C1 segment of cervical spinal cord (tissue), 14 donors: ENCODE measurements at regions not wholly inside any gene's neighbourhood (a gene's known extent, or its start where the extent isn't known, plus 50 kb on each side); places are given as distances from the start of the nearest gene placed in this dataset.
"Not testable (repeated sequence)": the region's sequence is repeated elsewhere in the genome, so short reads cannot be mapped to it uniquely, and the experiment has no call there.

Experiments used
- DNase-seq, 14 donors: peaks; one replicate each; lab custom pipeline; 2025; lab: John Stamatoyannopoulos, UW

GRCh38 chr6:27096834-27097511, 150.5 kb upstream of the PRSS16 start:
- DNase-seq, result peak in 1 of 14 donors; percentile 0

GRCh38 chr6:27098956-27099355, 148.5 kb upstream of the PRSS16 start:
- DNase-seq, result no peak

DNA sequence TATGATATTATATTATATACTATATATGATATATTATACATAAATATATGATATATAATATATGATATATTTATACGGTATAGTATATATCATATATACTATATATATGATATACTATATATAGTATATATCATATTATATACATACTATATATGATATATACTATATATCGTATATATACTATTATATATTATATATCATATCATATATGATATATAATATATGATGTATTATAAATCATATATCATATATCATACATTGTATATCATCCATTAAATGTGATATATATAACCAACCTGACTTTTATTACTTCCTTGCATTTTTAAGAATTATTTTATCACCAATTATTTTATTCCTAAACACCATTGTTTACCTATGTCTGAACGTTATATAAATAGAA, 146.6 kb upstream of the PRSS16 start:
- DNase-seq, result no peak

DNA sequence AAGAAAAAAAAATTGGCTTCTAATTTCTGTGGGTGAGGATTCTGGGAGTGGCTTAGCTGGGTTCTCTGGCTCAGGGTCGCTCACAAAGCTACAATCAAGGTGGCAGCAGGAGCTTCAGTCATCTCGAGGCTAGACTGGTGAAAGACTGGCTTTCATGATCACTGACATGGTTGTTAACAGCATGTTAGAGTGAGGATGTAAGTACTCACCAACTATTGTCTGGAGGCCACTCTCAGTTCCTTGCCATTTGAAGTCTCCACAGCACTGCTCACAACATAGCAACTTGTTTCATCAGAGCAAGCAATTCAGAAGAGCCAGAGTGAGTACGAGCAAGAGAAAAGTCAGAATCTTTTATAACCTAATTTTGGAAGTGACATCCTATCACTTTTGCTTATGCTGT, 145.7 kb upstream of the PRSS16 start:
- DNase-seq, result no peak

- DNase-seq, result no peak
Observed at GRCh38 chr6:27106382-27106781, 141.1 kb upstream of the PRSS16 start.

GRCh38 chr6:27111743-27112142, 135.8 kb upstream of the PRSS16 start:
- no peak for DNase-seq

DNA sequence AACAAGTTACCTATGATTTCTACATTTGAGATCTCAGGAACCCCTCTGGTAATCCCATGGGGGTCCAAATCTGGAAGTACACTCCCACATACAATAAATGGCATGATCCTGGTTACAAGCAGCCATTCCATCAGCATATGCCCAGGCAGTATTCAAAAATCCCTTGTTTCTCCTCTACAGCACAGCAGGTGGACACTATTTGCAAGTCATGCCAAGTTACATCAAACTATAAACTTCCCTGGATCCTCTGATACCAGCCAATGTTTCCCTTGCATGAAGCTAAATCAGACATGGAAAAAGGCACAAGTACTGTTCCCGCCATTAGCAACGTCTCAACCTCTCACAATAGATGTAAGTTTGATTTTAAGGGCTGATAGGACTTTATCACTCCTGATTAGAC, 134.5 kb upstream of the PRSS16 start:
- no peak for DNase-seq

DNA sequence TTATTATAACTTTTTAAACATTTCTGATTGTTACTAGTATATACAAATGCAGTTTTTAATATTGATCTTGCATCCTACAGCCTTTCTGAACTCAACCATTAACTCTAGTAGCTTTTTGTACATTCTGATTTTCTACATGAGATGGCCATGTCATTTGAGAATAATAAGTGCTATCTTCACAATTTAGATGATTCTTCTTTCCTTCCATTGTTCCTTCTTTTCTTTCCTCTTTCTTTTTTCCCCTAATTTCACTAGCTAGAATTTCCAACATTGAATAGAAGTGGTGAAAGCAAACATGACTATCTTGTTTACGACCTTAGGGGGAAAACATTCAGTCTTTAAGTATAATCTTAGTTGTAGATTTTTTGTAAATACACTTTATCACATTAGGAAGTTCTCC, 128.2 kb upstream of the PRSS16 start:
- no peak for DNase-seq

GRCh38 chr6:27119761-27120160, 127.7 kb upstream of the PRSS16 start:
- no peak for DNase-seq

GRCh38 chr6:27121640-27122039, 125.9 kb upstream of the PRSS16 start:
- no peak for DNase-seq

GRCh38 chr6:27124252-27124657, 123.2 kb upstream of the PRSS16 start:
- no peak for DNase-seq

DNA sequence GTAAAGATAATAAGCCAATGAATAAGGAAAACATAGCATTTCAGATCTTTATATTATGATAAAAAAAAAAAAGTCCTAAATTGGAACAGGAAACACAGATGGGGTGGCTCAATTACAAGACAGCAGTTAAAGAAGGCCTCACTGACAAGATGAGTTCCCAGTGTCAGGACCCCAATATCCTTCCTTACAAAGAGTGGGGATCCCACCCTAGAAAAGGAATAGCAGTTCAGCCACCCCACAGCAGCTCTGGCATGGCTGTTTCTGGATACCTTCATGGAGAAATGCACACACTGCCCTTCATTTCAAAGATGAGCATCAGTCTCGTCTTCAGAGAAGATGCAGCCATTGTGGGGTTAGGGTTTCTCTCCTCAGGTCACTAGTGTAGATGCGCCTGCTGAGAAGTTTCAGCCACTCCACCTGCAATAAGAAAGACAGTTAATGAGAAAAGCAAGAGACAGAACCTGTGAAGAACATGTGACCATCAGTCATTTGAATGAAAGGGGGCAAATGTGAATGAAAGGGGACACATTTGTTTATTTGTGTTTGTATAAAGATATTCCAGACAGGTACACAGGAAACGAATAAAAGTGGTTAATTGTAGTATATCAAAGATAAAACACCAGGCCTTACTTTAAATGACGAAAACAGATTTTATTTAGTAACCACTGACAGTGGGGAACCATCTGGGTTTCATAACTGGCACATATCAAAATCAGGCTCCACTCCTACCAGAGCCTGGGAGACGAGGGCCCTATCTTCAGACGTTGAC, 121.3 kb upstream of the PRSS16 start:
- no peak for DNase-seq

DNA sequence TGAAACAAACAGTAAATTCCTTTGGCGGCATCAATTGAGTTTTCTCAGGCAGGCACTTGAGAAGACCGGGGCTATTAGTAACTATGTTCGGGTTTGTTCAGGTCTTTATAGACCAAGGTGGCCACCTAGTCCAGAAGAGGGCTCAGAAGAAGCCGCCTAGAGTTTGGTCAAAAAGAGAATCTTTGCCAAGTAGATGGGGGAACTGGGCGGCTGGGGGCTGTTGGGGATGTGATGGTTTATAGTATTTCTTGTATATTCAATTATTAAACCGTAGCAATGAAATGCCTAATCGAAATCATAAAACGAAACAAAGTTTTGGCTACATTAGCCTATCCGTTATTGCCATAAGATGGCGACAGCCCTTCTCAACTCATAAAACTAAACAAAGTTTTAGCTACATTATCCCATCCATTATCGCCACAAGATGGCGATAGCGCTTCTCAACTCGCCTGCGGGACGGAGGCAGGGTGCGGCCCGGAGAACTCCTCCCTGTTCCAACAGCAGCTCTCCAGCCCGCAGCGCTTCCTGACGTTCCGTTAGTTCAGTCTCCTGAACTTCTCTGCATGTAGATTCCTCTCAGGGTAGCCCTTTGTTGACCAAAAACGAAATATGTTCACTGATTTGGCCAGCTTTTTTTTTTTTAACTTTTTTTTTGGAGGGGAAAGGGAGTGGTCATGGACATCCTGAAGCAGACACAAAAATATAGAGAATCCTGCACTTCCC, 120.5 kb upstream of the PRSS16 start:
- peak in 11 of 14 donors; percentile 3 to 52 (median 47) for DNase-seq

- not testable (repeated sequence) for DNase-seq
Observed at GRCh38 chr6:27127874-27128273, 119.6 kb upstream of the PRSS16 start.

- no peak for DNase-seq
Observed at GRCh38 chr6:27128311-27129094, 119.0 kb upstream of the PRSS16 start.

DNA sequence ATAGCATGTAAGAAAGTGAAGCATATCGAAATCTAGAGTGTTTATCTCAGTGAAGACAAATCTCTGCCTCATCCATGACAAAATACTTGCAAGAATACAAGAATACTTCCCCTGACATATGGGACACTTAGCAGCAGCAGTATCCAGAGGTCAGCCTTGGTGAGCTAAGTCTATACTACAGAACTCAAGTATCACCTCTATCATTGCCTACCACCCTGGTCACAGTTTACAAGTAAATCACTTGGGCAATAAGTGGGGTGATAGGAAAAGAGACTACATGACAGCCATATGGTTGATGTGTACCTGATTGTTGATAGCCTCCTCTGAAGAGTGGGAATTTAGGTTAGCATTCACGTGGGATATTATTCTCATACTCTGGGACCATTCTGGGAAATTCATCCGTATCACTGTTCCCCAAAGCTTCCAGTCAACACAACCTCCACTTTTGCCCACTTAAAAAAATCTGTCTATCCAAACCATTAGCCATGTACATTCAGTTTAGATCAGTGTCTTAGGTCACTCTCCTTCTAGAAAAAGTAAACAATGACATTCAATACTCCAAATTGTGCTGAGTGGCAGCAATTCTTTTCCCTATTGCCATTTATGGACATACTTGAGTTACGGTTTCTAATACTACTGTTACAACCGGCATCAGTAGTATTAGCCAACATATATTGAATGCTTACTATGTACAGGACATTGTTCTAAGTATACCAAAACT, 118.2 kb upstream of the PRSS16 start:
- DNase-seq, result no peak

GRCh38 chr6:27129917-27130316, 117.6 kb upstream of the PRSS16 start:
- no peak for DNase-seq

DNA sequence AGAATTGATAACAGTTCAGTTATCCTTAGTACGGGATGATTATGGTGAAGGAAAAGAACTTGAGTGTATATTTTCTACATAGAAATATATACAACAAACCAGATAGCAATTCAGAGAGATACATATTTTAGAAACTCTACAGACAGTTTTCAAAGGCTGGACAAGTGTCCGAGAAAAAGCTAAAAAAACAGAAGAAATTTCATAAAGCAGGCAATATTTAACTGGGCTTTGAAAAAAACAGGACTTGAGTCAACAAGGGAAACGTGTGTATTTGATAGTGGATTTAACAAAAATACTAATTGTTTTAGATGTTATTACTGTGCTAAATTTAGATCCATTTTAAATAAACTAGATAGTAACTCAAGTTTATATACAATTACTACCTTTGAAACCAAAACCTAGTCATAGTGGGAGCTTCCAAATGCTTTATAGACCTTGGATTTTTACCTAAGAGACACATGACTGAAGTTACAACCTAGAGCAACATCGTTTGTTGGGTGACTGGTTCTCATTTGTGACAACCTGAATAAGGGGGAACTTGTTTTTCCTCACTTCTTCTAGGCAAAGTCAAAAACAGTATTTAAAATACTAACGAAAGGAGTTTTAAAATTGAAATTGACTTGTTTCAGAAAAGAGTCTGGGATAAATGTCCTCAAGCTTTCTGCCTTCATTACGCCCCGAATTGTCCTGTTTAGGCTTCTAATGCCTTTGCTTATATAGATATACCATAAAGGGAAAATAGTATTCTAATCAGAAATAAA, 116.7 kb upstream of the PRSS16 start:
- DNase-seq, result no peak

DNA sequence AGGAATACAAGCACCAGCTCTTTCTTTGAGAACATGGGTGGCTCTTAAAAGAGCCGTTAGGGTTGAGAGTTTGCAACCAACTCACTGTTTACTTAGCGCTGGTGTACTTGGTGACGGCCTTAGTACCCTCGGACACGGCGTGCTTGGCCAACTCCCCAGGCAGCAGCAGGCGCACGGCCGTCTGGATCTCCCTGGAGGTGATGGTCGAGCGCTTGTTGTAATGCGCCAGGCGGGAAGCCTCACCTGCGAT, 115.3 kb upstream of the PRSS16 start:
- peak in 1 of 14 donors; percentile 35 for DNase-seq

DNA sequence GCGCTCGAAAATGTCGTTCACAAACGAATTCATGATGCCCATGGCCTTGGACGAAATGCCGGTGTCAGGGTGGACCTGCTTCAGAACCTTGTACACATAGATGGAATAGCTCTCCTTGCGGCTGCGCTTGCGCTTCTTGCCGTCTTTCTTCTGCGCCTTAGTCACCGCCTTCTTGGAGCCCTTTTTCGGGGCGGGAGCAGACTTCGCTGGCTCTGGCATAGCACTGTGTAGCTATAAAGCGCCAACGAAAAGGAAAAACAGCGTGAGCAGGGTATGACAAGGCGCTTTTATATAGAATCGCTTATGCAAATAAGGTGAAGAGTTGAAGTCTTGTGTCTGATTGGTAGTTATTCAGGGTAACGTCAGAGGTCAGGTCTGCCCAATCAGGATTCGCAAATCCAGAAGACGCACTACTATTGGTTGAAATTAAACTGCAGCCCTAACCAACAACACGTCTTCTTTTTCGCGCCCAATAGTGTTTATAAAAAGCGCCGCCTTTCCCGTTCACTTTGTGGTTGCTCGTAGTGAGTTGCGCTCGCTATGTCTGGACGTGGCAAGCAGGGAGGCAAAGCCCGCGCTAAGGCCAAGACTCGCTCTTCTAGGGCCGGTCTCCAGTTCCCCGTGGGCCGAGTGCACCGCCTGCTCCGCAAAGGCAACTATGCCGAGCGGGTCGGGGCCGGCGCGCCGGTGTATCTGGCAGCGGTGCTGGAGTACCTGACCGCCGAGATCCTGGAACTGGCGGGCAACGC, 114.8 kb upstream of the PRSS16 start:
- DNase-seq, result peak in 13 of 14 donors; percentile 55 to 88 (median 80)
